Motor neuron (in vitro differentiated cells): ENCODE measurements at regions not wholly inside any gene's neighbourhood (a gene's known extent, or its start where the extent isn't known, plus 50 kb on each side); places are given as distances from the start of the nearest gene placed in this dataset.
"Not testable (repeated sequence)": the region's sequence is repeated elsewhere in the genome, so short reads cannot be mapped to it uniquely, and the experiment has no call there.

ENCODE experiments used
- ATAC-seq, 8 experiments: fragments of 200-7000 bp; cut with Tn5 transposase; replicated peaks in 6 of 8; 2 replicates each; pipeline ENCODE4 v1.8.0; 2021; ENCODE audit warnings: mild to moderate bottlenecking in 8 of 8, moderate library complexity in 8 of 8
- H3K27ac ChIP-seq, 2 donors: fragments of 250-450 bp; sonication (Bioruptor Pico); 2 replicates each; pipeline ENCODE4 v1.9.0; 2021; ENCODE audit warnings: antibody characterized with exemption in 2 of 2, mild to moderate bottlenecking in 2 of 2, moderate library complexity in 1 of 2
- H3K4me1 ChIP-seq, 2 donors: fragments of 250-450 bp; sonication (Bioruptor Pico); replicated peaks in 1 of 2; 2 replicates each; pipeline ENCODE4 v1.6.1; 2021; ENCODE audit warnings: antibody characterized with exemption in 2 of 2, mild to moderate bottlenecking in 2 of 2, moderate library complexity in 1 of 2
- H3K4me3 ChIP-seq, 5 donors: fragments of 250-450 bp; sonication (Bioruptor Pico); 2 replicates each; pipeline ENCODE4 v1.9.0; 2021; ENCODE audit warnings: antibody characterized with exemption in 5 of 5, mild to moderate bottlenecking in 5 of 5, moderate library complexity in 4 of 5
- WGBS, 10 experiments: fragments of 450-650 bp; shearing (Covaris generic); methylation state at CpG; one replicate each; pipeline ENCODE4 v1.0.0; 2022; 5-methylcytosine and 5-hydroxymethylcytosine counted together
- in situ Hi-C, 9 experiments: fragments of 400-800 bp; cut with MboI; loops; one replicate each; pipeline ENCODE4 v1.15.0; 2021; ENCODE audit warnings: low sequenced_read_pairs in 9 of 9, low pct_unique_long_range_greater_than_20kb in 2 of 9; ENCODE audit not compliant: unreplicated experiment in 9 of 9

DNA sequence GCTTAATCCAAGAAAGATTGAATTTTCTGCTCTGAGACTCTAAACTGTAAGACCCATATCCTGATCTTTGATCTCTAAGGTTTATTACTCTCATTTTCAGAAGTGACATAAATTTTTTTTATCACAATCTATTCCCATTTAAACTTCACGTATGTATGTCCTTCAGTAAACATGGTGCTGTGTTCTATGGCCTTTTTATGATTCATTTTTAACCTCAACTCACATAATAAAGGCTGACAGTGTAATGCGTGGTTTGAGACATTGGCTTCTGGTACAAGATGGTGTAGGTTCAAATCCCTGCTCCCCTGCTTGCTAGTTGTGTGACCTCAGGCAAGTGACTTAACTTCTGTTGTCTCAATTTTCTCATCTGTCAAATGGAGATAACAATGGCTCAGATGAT lies 306.0 kb upstream of the AADAT start:
- ATAC-seq: no peak
- in situ Hi-C loops: no loop called here
- Histone ChIP-seq H3K27ac (no peak overlapping the region), H3K4me3 (no peak overlapping the region), H3K4me1 (peaks cover 0 to 17% of the 10 kb centered on the region in 2 donors)
- 0 to 100% (median 72%) methylated on average over 1 to 2 of the region's 2 CpGs; no CpG with 5 or more reads in 2 of the 10 experiments for WGBS, 10 experiments

DNA sequence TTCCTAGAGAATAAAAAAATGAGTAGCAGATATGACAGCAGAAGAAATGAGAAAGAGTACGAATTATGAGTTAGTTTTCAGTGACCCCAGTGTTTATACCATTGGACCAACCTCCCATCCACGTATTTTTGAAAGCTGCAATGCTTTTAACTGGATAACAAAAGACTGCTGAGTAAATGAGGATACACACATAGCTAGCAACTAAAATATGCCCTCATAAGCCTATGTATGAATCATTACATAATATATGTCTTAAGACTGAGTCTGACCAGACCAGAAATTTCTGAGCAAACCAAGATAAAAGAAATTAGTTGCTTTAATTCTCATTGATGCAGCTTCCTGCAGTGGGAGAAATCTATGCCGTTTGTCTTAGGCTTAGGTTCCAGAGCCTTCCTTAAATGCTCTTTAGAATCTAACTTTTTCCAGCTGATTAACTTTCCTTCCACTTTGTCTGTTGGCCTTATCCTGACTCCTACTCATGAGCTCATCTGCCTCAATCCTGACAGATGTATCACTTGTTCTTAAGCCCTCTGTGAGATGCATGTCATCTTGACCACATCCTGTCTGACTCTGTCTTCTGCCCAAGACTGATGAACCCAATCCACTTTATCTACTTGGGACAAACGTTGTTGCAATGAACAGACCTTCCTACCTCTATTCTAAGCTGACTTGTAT lies 301.4 kb upstream of the AADAT start:
- 0 to 100% (median 67%) methylated on average over 1 to 4 of the region's 4 CpGs for WGBS, 10 experiments
- in situ Hi-C loops: no loop called here
- no peak for ATAC-seq
- H3K27ac ChIP-seq: no peak overlapping the region
- no peak overlapping the region for H3K4me3 ChIP-seq
- no peaks in the 10 kb centered on the region for H3K4me1 ChIP-seq

DNA sequence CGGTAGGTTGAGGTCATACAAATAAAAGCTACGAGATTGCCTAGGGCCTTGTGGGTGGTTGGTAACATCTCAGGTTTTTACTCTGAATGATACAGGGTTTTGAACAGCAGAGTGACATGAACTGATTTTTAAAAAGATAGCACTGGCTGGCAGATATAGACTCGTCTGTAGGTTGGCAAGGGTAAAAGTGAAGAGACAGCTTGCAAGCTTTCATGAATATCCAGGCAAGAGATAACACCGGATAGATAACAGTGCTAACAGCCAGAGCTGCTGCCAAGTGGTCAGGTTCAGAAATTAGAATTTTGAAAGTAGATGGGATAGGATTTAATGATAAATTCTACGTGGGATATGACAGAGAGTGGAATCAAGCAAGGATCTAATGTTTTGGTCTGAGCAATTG lies 299.7 kb upstream of the AADAT start:
- H3K4me1 ChIP-seq: no peaks in the 10 kb centered on the region
- no peak overlapping the region for H3K4me3 ChIP-seq
- no peak overlapping the region for H3K27ac ChIP-seq
- in situ Hi-C loops: no loop called here
- no peak for ATAC-seq
- WGBS, 10 experiments: 0 to 70% (median 43%) methylated on average over 1 to 5 of the region's 5 CpGs; no CpG with 5 or more reads in 1 of the 10 experiments

DNA sequence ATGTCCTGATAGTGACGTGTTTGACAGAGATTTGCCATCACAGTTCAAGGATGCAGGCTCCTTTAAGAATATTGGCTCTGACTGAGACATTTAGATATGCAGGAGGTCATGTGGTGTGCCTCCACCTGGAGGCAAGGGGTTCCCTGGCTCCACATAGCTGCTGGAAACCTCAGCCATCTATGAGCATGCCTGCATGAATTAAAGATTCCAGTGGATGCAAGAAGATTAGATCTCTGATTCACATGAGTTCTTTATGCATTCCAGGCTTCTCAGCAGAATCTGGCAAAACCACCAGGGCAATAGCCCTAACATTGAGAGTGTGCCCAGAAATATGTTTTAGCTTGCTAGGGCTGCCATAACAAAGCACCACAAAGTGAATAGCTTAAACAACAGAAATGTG lies 298.5 kb upstream of the AADAT start:
- Histone ChIP-seq H3K4me1 (no peaks in the 10 kb centered on the region), H3K27ac (no peak overlapping the region), H3K4me3 (no peak overlapping the region)
- in situ Hi-C loops: no loop called here
- no peak for ATAC-seq
- 0 to 100% (median 76%) methylated on average over 1 of the region's 1 CpG; no CpG with 5 or more reads in 2 of the 10 experiments for WGBS, 10 experiments

DNA sequence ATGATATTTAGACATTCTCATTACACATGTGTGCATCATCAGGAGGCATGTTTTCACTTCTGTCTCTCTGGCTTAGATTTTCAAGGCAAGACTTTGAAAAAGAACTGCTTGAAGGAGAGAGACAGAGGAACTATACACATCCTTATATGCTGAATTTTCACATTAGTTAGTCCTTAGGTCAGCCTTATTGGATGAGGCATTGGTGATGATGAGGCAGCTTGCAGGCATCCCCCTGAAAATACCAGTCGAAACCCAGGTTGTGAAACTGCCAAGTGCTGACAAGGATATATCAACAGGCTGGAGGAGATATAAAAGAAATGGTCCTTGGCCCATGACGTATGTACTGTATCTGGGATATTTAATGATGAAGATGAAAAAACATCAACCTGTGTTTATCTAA lies 297.2 kb upstream of the AADAT start:
- WGBS, 10 experiments: 0 to 100% (median 49%) methylated on average over 1 to 2 of the region's 2 CpGs; no CpG with 5 or more reads in 2 of the 10 experiments
- no peak for ATAC-seq
- Histone ChIP-seq H3K4me1 (no peaks in the 10 kb centered on the region), H3K27ac (no peak overlapping the region), H3K4me3 (no peak overlapping the region)
- in situ Hi-C loops: no loop called here

DNA sequence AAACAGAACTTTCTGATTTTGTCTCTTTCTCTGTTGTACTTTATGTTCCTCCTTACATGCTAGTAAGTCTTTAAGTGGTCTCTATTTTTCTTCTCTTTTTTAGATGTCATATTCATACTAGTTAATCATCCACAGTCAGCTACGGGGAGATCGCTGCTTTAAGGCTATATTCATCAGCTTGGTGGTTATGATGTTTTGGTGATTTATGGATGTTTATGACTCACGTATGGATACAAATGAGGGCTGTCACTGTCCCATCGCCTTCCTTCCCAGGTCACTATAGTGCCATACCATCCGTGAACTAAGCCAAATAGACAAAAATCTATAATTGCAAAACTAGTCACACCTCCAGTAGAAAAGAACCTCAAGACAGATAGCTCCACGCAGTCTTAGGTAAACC lies 296.8 kb upstream of the AADAT start:
- H3K4me1 ChIP-seq: no peaks in the 10 kb centered on the region
- in situ Hi-C loops: no loop called here
- H3K27ac ChIP-seq: no peak overlapping the region
- ATAC-seq: no peak
- WGBS, 10 experiments: 8 to 100% (median 68%) methylated on average over 4 to 6 of the region's 6 CpGs
- no peak overlapping the region for H3K4me3 ChIP-seq

DNA sequence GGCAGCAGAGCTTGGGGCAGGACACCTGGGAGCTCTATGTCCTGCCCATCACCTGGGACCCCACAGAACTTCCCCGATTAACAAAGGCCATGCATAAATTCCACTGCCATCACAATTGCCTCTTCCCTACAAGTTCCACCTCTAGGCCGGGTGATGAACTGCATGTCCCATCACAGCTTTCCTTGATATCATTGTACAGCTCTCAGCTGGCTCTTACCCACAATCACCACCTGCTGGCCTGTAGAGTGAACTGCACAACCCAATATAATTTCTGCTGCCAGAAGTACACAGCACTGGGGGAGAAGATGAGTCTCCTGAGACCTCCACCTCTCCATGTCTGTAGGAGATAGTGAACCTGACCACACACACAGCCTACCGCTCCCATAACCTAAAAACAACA lies 285.0 kb upstream of the AADAT start:
- H3K4me1 ChIP-seq: no peaks in the 10 kb centered on the region
- no peak overlapping the region for H3K4me3 ChIP-seq
- H3K27ac ChIP-seq: no peak overlapping the region
- ATAC-seq: peak in 3 of 8 experiments; percentile 46 to 87 (median 73)
- WGBS, 10 experiments: 43 to 94% (median 79%) methylated on average over 1 to 2 of the region's 3 CpGs; no CpG with 5 or more reads in 5 of the 10 experiments
- in situ Hi-C loops: no loop called here

DNA sequence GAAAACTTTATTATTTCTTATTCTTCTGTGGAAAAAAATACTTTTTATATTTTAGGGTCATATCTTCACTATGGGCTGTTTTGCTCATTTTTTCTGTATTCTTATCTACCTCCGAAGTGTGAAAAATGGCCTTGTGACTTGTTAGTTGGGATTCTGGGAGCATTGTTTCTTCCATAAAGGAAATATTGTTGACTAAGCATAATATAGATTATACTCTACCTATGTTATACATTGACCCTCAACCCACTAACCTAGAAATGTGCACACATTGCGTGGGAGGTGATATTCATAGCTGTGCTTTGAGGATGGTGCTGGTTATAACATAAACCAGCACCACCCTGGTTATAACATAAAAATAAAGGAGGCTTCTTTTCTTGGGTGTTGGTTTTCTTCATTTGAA lies 259.2 kb upstream of the AADAT start:
- in situ Hi-C loops: no loop called here
- H3K4me1 ChIP-seq: no peaks in the 10 kb centered on the region
- ATAC-seq: no peak
- WGBS, 10 experiments: 0 to 100% (median 86%) methylated on average over 1 to 2 of the region's 2 CpGs; no CpG with 5 or more reads in 1 of the 10 experiments
- no peak overlapping the region for H3K4me3 ChIP-seq
- H3K27ac ChIP-seq: no peak overlapping the region

DNA sequence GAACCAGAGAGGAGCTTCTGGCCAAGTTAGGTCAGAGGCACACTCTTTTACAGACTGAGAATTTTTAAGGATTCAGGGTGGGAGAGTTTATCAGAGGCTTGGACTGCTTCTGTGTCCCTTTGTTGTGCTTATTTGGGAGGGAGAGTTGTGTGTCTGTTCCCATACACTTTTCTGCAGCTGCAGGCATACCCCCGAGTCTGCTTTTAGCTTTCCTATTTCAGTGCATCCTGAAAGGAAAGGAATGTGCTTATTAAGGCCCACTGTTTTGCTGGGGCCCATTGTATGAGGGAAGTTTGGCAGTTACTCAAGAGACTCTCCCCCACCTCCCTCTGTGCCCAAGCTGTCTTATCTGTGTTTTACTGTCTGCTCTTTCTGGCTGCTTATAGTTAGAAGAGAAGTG lies 257.4 kb upstream of the AADAT start:
- H3K27ac ChIP-seq, in situ Hi-C loops, H3K4me1 ChIP-seq, ATAC-seq, H3K4me3 ChIP-seq: not testable (repeated sequence)
- WGBS, 10 experiments: 0 to 71% (median 33%) methylated on average over 1 of the region's 1 CpG; no CpG with 5 or more reads in 4 of the 10 experiments

DNA sequence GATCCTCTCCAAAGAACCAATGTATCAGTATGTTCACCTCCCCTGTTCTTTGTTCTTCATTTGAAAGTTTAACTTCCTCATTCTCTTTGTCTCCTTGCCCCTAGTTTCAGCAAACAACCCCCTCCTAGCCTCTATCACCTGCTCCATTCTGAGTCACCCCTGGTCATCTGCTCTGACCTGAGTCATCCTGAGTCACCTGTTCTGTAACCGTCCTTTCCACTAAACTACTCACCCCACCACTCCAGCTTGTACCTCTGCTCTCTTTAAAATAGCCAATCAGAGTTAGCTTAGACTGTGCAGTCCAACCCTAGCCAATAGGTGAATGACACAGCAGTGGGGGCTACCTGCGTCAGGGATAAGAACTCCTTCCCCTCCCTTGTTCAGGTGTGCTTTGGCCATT lies 249.8 kb upstream of the AADAT start:
- H3K27ac ChIP-seq: no peak overlapping the region
- in situ Hi-C loops: no loop called here
- 0 to 100% (median 60%) methylated on average over 1 to 2 of the region's 2 CpGs; no CpG with 5 or more reads in 2 of the 10 experiments for whole genome bisulfite sequencing, 10 experiments
- no peaks in the 10 kb centered on the region for H3K4me1 ChIP-seq
- no peak for ATAC-seq
- H3K4me3 ChIP-seq: no peak overlapping the region

DNA sequence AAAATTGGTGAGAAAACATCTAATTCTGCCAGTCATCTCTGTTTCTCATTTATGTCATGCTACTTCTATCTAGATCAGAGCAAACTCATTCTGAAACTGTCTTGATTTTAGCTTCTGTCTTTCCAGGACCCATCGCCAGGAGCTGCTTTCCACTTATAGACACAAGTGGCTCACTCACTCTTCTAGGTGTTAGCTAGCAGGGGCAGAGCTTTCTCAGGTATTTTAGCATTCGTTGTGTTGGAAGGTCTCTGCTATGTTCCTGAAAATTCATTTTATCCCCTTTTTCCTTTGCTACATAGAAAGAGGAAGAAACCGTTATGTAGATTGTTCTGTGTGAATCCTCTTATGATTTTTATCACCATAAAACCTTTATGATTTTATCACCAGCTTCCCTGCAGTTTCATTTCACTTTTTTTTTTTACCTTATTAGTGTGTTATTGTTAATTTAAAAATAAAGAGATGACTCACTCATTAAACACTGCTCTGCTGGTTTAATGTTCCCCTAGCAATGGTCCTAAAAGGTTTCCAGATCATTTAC lies 246.6 kb upstream of the AADAT start:
- Histone ChIP-seq H3K27ac (no peak overlapping the region), H3K4me1 (no peaks in the 10 kb centered on the region), H3K4me3 (no peak overlapping the region)
- in situ Hi-C loops: no loop called here
- WGBS, 10 experiments: 0 to 100% (median 81%) methylated on average over 1 to 3 of the region's 3 CpGs; no CpG with 5 or more reads in 1 of the 10 experiments
- no peak for ATAC-seq

DNA sequence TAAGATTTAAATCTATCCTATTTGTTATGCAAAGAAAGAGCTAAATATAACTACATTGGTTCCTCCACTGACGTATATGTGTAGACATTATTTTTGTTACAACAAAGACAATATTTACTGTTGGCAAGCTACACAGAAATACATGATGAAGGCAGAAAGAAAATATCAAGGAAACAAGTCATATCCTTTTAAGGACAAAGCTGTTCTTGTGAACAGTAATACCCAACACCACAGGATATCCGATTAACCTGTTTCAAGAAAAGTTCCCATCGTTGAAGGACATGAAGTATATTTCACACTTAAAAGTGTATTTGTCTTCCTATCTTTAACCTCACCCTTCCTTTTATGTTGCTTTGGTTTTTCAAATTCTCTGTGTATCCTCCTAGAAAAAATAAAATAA lies 235.8 kb upstream of the AADAT start:
- ATAC-seq: no peak
- WGBS, 10 experiments: 8 to 100% (median 82%) methylated on average over 2 to 3 of the region's 3 CpGs; no CpG with 5 or more reads in 1 of the 10 experiments
- in situ Hi-C loops: no loop called here
- no peak overlapping the region for H3K4me3 ChIP-seq
- no peak overlapping the region for H3K27ac ChIP-seq
- no peaks in the 10 kb centered on the region for H3K4me1 ChIP-seq

DNA sequence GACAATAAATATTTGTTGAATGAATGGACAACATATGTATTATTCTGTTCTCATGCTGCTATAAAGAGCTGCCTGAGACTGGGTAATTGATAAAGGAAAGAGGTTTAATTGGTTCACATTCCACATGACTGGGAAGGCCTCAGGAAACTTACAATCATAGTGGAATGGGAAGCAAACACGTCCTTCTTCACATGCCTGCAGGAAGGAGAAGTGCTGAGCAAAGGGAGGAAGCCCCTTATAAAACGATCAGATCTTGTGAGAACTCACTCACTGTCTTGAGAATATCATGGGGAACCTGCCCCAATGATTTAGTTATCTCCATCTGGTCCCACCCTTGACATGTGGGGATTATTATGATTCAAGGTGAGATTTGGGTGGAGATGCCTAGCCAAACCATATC lies 233.9 kb upstream of the AADAT start:
- Histone ChIP-seq H3K4me3 (no peak overlapping the region), H3K27ac (no peak overlapping the region), H3K4me1 (no peaks in the 10 kb centered on the region)
- 0 to 83% (median 58%) methylated on average over 1 to 2 of the region's 2 CpGs; no CpG with 5 or more reads in 3 of the 10 experiments for WGBS, 10 experiments
- ATAC-seq: no peak
- in situ Hi-C loops: no loop called here

DNA sequence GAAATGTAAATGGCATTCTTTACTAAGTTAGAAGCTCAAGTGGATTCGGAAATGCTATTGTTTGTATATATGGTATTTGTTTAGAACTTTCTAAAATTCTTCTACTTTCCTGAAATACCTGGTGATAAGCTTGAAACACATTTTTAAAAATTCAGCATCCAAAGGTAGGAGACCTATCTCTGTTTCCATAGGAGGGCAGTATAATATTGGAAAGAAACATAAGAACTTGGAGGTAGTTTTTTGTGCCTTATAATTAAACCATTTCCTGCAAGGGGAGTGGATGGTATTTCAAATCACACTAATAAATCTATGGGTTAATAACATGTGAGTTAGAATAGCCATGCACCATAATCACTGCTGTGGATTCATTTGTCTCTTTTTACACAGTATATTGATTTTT lies 217.4 kb upstream of the AADAT start:
- 0 to 100% (median 60%) methylated on average over 1 of the region's 1 CpG; no CpG with 5 or more reads in 3 of the 10 experiments for WGBS, 10 experiments

More for the DNA sequence above, 217.4 kb upstream of the AADAT start:
- H3K27ac ChIP-seq: no peak overlapping the region
- H3K4me3 ChIP-seq: no peak overlapping the region
- in situ Hi-C loops: no loop called here
- ATAC-seq: peak in 1 of 8 experiments; percentile 46
- H3K4me1 ChIP-seq: peaks cover 0 to 16% of the 10 kb centered on the region in 2 donors
